Breast epithelium (tissue), 3 donors: ENCODE measurements at regions not wholly inside any gene's neighbourhood (a gene's known extent, or its start where the extent isn't known, plus 50 kb on each side); places are given as distances from the start of the nearest gene placed in this dataset.

Source experiments
- POLR2A ChIP-seq: fragments of 450-650 bp; IDR thresholded peaks from one replicate; pipeline ENCODE4 v1.6.1; 2016; ENCODE audit warnings: antibody characterized with exemption, mild to moderate bottlenecking, moderate library complexity
- POLR2AphosphoS5 ChIP-seq, 3 donors: sonication (generic); formaldehyde crosslinking; IDR thresholded peaks; one replicate each; pipeline ENCODE4 v1.6.1; 2017; ENCODE audit warnings: antibody characterized with exemption in 3 of 3
- TF ChIP-seq, protein P1 (sequence below), 3 donors: fragments of 450-650 bp; IDR thresholded peaks; one replicate each; pipeline ENCODE4 v1.5.1; 2016 to 2017; ENCODE audit warnings: antibody characterized with exemption in 3 of 3, mild to moderate bottlenecking in 3 of 3, moderate library complexity in 3 of 3

GRCh38 chr7:24505968-24506367 lies 67.3 kb upstream of the PALS2 start:
- TF ChIP-seq, protein P1, sequence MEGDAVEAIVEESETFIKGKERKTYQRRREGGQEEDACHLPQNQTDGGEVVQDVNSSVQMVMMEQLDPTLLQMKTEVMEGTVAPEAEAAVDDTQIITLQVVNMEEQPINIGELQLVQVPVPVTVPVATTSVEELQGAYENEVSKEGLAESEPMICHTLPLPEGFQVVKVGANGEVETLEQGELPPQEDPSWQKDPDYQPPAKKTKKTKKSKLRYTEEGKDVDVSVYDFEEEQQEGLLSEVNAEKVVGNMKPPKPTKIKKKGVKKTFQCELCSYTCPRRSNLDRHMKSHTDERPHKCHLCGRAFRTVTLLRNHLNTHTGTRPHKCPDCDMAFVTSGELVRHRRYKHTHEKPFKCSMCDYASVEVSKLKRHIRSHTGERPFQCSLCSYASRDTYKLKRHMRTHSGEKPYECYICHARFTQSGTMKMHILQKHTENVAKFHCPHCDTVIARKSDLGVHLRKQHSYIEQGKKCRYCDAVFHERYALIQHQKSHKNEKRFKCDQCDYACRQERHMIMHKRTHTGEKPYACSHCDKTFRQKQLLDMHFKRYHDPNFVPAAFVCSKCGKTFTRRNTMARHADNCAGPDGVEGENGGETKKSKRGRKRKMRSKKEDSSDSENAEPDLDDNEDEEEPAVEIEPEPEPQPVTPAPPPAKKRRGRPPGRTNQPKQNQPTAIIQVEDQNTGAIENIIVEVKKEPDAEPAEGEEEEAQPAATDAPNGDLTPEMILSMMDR (IDR thresholded peaks at IDR 0.05): no peak
- TF ChIP-seq POLR2A (no peak), POLR2AphosphoS5 (IDR thresholded peaks at IDR 0.05) (no peak)
